DND-41 (cell line): ENCODE measurements at regions not wholly inside any gene's neighbourhood (a gene's known extent, or its start where the extent isn't known, plus 50 kb on each side); places are given as distances from the start of the nearest gene placed in this dataset.

Experiments
- CTCF ChIP-seq: IDR thresholded peaks from 2 replicates; pipeline ENCODE4 v1.5.1; 2012; ENCODE audit warnings: borderline replicate concordance, low read length, moderate library complexity, mild to moderate bottlenecking; ENCODE audit not compliant: poor library complexity, severe bottlenecking; ENCODE audit errors: extremely low read depth
- EZH2 ChIP-seq: IDR thresholded peaks from 3 replicates; pipeline ENCODE4 v1.6.1; 2012; ENCODE audit warnings: borderline replicate concordance, low read depth, mild to moderate bottlenecking, moderate library complexity, low read length, inconsistent platforms; ENCODE audit not compliant: severe bottlenecking

GRCh38 chr16:86356804-86357203, 153.5 kb upstream of the FOXF1 start:
- TF ChIP-seq CTCF, result no peak
- TF ChIP-seq EZH2, result no peak
